K562 (cell line): ENCODE measurements at regions not wholly inside any gene's neighbourhood (a gene's known extent, or its start where the extent isn't known, plus 50 kb on each side); places are given as distances from the start of the nearest gene placed in this dataset.

ENCODE experiments used
- ATAC-seq: fragments of 200-7000 bp; cut with Tn5 transposase; 3 replicates; pipeline ENCODE4 v1.9.1; 2020; ENCODE audit warnings: moderate library complexity
- BruUV-seq: library from RNA; stranded (reverse); fragments of 400-500 nt; replicated peaks from 2 replicates; lab custom pipeline; 2021; lab: Mats Ljungman, UMichigan
- CTCF ChIA-PET: fragments of 300-600 bp; formaldehyde crosslinking; extraction: SDS; loops from one replicate; lab custom pipeline; 2021; ENCODE audit warnings: low intra/inter-chr PET ratio; lab: Yijun Ruan, JAX
- POLR2A ChIA-PET: fragments of 300-600, 350-650 bp; sonication (Branson Sonifier 250); formaldehyde crosslinking; extraction: SDS; loops from one replicate; lab custom pipeline; 2021; ENCODE audit warnings: antibody characterized with exemption, inconsistent platforms; lab: Yijun Ruan, JAX
- DNase-seq, 4 experiments: peaks; one replicate each; pipeline versions ENCODE4 v3.0.0 to v3.0.0-alpha.2; 2011 to 2018; ENCODE audit warnings: low spot score in 3 of 4, mixed read lengths in 3 of 4; ENCODE audit errors: extremely low read depth in 1 of 4
- FAIRE-seq: peaks from 2 replicates; lab custom pipeline; 2011; peaks lifted over from hg19 to GRCh38; lab: Jason Lieb, UNC
- H2AFZ ChIP-seq: 2 replicates; pipeline ENCODE4 v1.6.0; 2011; ENCODE audit warnings: low read depth, low read length, control low read depth, inconsistent platforms
- H3K27ac ChIP-seq: fragments of 200-600 bp; 3 replicates; pipeline ENCODE4 v1.8.0; 2011; ENCODE audit warnings: low read depth, mild to moderate bottlenecking, control low read depth, inconsistent platforms, low read length, moderate library complexity, mixed read lengths; ENCODE audit errors: extremely low read depth
- H3K27me3 ChIP-seq, 2 experiments: fragments of 300-600 bp in 1 of 2; 2 replicates in 1 of 2; 3 replicates in 1 of 2; pipeline versions ENCODE4 v1.6.0 to v1.8.0; 2011; ENCODE audit warnings: inconsistent platforms in 2 of 2, low read length in 2 of 2, mild to moderate bottlenecking in 1 of 2, mixed read lengths in 1 of 2, moderate library complexity in 1 of 2; ENCODE audit not compliant: control insufficient read depth in 2 of 2, insufficient read depth in 2 of 2
- H3K36me3 ChIP-seq: fragments of 300-600 bp; 3 replicates; pipeline ENCODE4 v1.8.0; 2011; ENCODE audit warnings: mild to moderate bottlenecking, low read length, inconsistent platforms; ENCODE audit not compliant: control insufficient read depth, insufficient read depth
- H3K4me1 ChIP-seq, 2 experiments: fragments of 200-600 bp in 1 of 2; replicated peaks in 1 of 2; 2 replicates in 1 of 2; 3 replicates in 1 of 2; pipeline versions ENCODE4 v1.5.1 to v1.8.0; 2011; ENCODE audit warnings: inconsistent platforms in 2 of 2, low read length in 2 of 2, mild to moderate bottlenecking in 1 of 2, mixed read lengths in 1 of 2, moderate library complexity in 1 of 2; ENCODE audit not compliant: control insufficient read depth in 2 of 2, insufficient read depth in 2 of 2
- H3K4me2 ChIP-seq: 2 replicates; pipeline ENCODE4 v1.6.1; 2011; ENCODE audit warnings: low read length, control low read depth, inconsistent platforms, mixed read lengths; ENCODE audit not compliant: insufficient read depth
- H3K4me3 ChIP-seq: fragments of 200-600 bp; sonication (generic), shearing (Covaris generic); 2 replicates; pipeline ENCODE4 v1.5.1; 2016; ENCODE audit warnings: control low read depth, inconsistent platforms
- H3K79me2 ChIP-seq: fragments of 200-600 bp; 3 replicates; pipeline ENCODE4 v1.8.0; 2011; ENCODE audit warnings: low read length, inconsistent platforms; ENCODE audit not compliant: control insufficient read depth, insufficient read depth
- H3K9ac ChIP-seq, 2 experiments: 2 replicates each; pipeline versions ENCODE4 v1.6.0 to v1.6.1; 2011; ENCODE audit warnings: low read depth in 2 of 2, low read length in 2 of 2, control low read depth in 1 of 2, inconsistent platforms in 1 of 2, mild to moderate bottlenecking in 1 of 2, mixed read lengths in 1 of 2; ENCODE audit not compliant: insufficient read depth in 1 of 2
- H3K9me1 ChIP-seq: one replicate; pipeline ENCODE4 v1.6.0; 2011; ENCODE audit warnings: inconsistent platforms, mild to moderate bottlenecking, low read length, moderate library complexity; ENCODE audit not compliant: control insufficient read depth, insufficient read depth
- H3K9me3 ChIP-seq: replicated peaks from 2 replicates; pipeline ENCODE4 v1.5.1; 2011; ENCODE audit warnings: low read depth, low read length, inconsistent platforms; ENCODE audit not compliant: control insufficient read depth, insufficient read depth
- H4K20me1 ChIP-seq: replicated peaks from 2 replicates; pipeline ENCODE4 v1.6.1; 2011; ENCODE audit warnings: low read length, inconsistent platforms, mixed read lengths; ENCODE audit not compliant: control insufficient read depth, insufficient read depth
- BACH1 ChIP-seq: fragments of 200-800 bp; sonication (Bioruptor generic); IDR thresholded peaks from 2 replicates; pipeline ENCODE4 v1.6.1; 2016; ENCODE audit warnings: missing genetic modification characterization, missing compliant biosample characterization
- DIDO1 ChIP-seq: fragments of 450-650 bp; IDR thresholded peaks from 2 replicates; pipeline ENCODE4 v1.6.1; 2016; ENCODE audit warnings: low read depth, missing biosample characterization, missing genetic modification characterization
- FOXJ2 ChIP-seq: fragments of 200-800 bp; sonication (Bioruptor generic); IDR thresholded peaks from 2 replicates; pipeline ENCODE4 v1.6.1; 2016; ENCODE audit warnings: missing genetic modification characterization, missing compliant biosample characterization
- HOMEZ ChIP-seq: fragments of 250-450 bp; sonication (Bioruptor Pico); IDR thresholded peaks from 2 replicates; pipeline ENCODE4 v1.4.0; 2020; ENCODE audit warnings: mild to moderate bottlenecking, moderate library complexity
- MEF2A ChIP-seq: IDR thresholded peaks from 2 replicates; pipeline ENCODE4 v1.6.1; 2011; ENCODE audit warnings: low read depth, mild to moderate bottlenecking, low read length, moderate library complexity; ENCODE audit not compliant: control insufficient read depth
- NR4A1 ChIP-seq, 2 experiments: fragments of 250-450 bp in 1 of 2; fragments of 450-650 bp in 1 of 2; sonication (Bioruptor Pico) in 1 of 2; IDR thresholded peaks; 2 replicates each; pipeline versions ENCODE4 v1.4.0 to v1.6.1; 2016 to 2020; ENCODE audit warnings: mild to moderate bottlenecking in 2 of 2, missing compliant biosample characterization in 1 of 2, missing genetic modification characterization in 1 of 2, moderate library complexity in 1 of 2
- SAFB ChIP-seq: fragments of 200-400 bp; formaldehyde crosslinking; IDR thresholded peaks from 2 replicates; pipeline ENCODE4 v1.6.1; 2017; ENCODE audit warnings: low read depth, low read length, borderline replicate concordance
- SETDB1 ChIP-seq: IDR thresholded peaks from one replicate; pipeline ENCODE4 v1.6.1; 2012; ENCODE audit warnings: low read length, control low read depth, inconsistent platforms
- SRF ChIP-seq, 2 experiments: fragments of 250-450, 450-650 bp in 1 of 2; sonication (Bioruptor Pico) in 1 of 2; sonication (generic) in 1 of 2; formaldehyde crosslinking; IDR thresholded peaks; 2 replicates each; pipeline versions ENCODE4 v1.5.0 to v1.5.1; 2020 to 2022; ENCODE audit warnings: mild to moderate bottlenecking in 1 of 2, missing genetic modification reagents in 1 of 2
- ZBTB11 ChIP-seq, 3 experiments: fragments of 200-800 bp in 1 of 3; fragments of 250-450 bp in 1 of 3; fragments of 450-650 bp in 1 of 3; sonication (Bioruptor Pico) in 1 of 3; sonication (Bioruptor generic) in 1 of 3; formaldehyde crosslinking in 1 of 3; IDR thresholded peaks; 2 replicates each; pipeline versions ENCODE4 v1.6.1 to v1.8.0; 2016 to 2022; ENCODE audit warnings: mild to moderate bottlenecking in 2 of 3, missing genetic modification characterization in 2 of 3, missing compliant biosample characterization in 1 of 3, moderate library complexity in 1 of 3
- ZBTB17 ChIP-seq: fragments of 450-650 bp; formaldehyde crosslinking; IDR thresholded peaks from 2 replicates; pipeline ENCODE4 v1.4.0; 2020; ENCODE audit warnings: mild to moderate bottlenecking
- ZNF232 ChIP-seq: sonication (generic); formaldehyde crosslinking; IDR thresholded peaks from 2 replicates; pipeline ENCODE4 v1.8.0; 2022; ENCODE audit warnings: mild to moderate bottlenecking, missing genetic modification reagents
- ZNF395 ChIP-seq: fragments of 200-800 bp; sonication (Bioruptor generic); IDR thresholded peaks from 2 replicates; pipeline ENCODE4 v1.6.1; 2017; ENCODE audit warnings: missing genetic modification characterization, missing compliant biosample characterization
- ZSCAN32 ChIP-seq: fragments of 450-650 bp; formaldehyde crosslinking; IDR thresholded peaks from 2 replicates; pipeline ENCODE4 v1.4.0; 2020; ENCODE audit warnings: mild to moderate bottlenecking, moderate library complexity
- WGBS: fragments of 100-300 bp; shearing (Covaris generic); methylation state at CpG from one replicate; pipeline ENCODE4 v1.1.6; 2016; ENCODE audit warnings: low coverage, mixed read lengths; ENCODE audit not compliant: insufficient coverage; ENCODE audit errors: missing lambda C conversion rate; 5-methylcytosine and 5-hydroxymethylcytosine counted together
- in situ Hi-C: fragments of 300-500 bp; cut with MboI; formaldehyde crosslinking; loops from 4 replicates; pipeline ENCODE4 v1.15.0; 2018; ENCODE audit warnings: inconsistent platforms, mixed read lengths
- intact Hi-C: fragments of 100-400 bp; cut with micrococcal nuclease; formaldehyde crosslinking; loops from 2 replicates; pipeline ENCODE4 v1.14.2; 2022
- TF ChIP-seq, protein P1 (sequence below): fragments of 450-650 bp; IDR thresholded peaks from one replicate; pipeline ENCODE4 v1.6.1; 2018; ENCODE audit warnings: mild to moderate bottlenecking, moderate library complexity; ENCODE audit not compliant: partially characterized antibody

DNA sequence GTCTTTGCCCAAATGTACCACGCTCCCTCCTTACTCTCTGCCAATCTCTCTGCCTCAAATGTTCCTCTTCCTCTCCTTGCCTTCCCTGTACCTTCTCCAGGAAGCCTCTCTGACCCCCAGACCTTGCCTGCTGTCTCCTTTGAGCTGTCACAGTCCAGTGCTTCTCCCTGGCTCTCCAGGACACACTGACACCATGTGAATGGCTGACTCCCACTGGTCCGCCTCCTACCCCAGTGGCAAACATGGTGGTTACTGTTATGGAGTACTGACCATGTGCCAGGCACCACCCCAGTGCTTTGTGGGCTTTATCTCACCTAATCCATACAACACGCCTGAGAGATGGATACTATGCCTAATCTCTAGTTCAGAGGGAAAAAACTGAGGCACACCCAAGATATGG is 141.9 kb downstream of the TPRA1 start:
- intact Hi-C loops: no loop called here
- ATAC-seq (no peak), DNase-seq (no peak), FAIRE-seq (no peak)
- H3K27me3 ChIP-seq: peaks cover 0 to 11% of the 10 kb centered on the region in 2 experiments; a peak in 2 of 5 replicates
- BruUV-seq: no TSS peak
- H3K4me2 ChIP-seq: no peak overlapping the region
- CTCF ChIA-PET: no interaction called here
- H3K9ac ChIP-seq: no peak overlapping the region
- TF ChIP-seq DIDO1: no peak
- TF ChIP-seq HOMEZ (CRISPR knock-in tag): no peak
- TF ChIP-seq BACH1 (tag): no peak
- no peak for TF ChIP-seq FOXJ2 (tag)
- TF ChIP-seq SETDB1: no peak
- TF ChIP-seq, protein P1, sequence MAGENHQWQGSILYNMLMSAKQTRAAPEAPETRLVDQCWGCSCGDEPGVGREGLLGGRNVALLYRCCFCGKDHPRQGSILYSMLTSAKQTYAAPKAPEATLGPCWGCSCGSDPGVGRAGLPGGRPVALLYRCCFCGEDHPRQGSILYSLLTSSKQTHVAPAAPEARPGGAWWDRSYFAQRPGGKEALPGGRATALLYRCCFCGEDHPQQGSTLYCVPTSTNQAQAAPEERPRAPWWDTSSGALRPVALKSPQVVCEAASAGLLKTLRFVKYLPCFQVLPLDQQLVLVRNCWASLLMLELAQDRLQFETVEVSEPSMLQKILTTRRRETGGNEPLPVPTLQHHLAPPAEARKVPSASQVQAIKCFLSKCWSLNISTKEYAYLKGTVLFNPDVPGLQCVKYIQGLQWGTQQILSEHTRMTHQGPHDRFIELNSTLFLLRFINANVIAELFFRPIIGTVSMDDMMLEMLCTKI: no peak
- TF ChIP-seq ZNF232 (CRISPR knock-in tag): no peak
- TF ChIP-seq ZSCAN32 (CRISPR knock-in tag): no peak
- TF ChIP-seq ZBTB11 (CRISPR knock-in tag; IDR thresholded peaks at IDR 0.05): no peak
- TF ChIP-seq MEF2A: no peak
- no peak for TF ChIP-seq SAFB
- no peak for TF ChIP-seq ZBTB17
- no peak for TF ChIP-seq ZNF395 (CRISPR knock-in tag)
- no peak for TF ChIP-seq SRF (CRISPR knock-in tag; IDR thresholded peaks at IDR 0.05)
- TF ChIP-seq NR4A1 (CRISPR knock-in tag; IDR thresholded peaks at IDR 0.05): no peak
- no peak for TF ChIP-seq NR4A1 (tag; IDR thresholded peaks at IDR 0.05)
- in situ Hi-C loops: no loop called here
- POLR2A ChIA-PET: no interaction called here
- 0% methylated on average over 2 of the region's 3 CpGs for WGBS
- H2AFZ ChIP-seq: no peak overlapping the region
- H3K9me1 ChIP-seq: no peaks in the 10 kb centered on the region
- H3K36me3 ChIP-seq: no peaks in the 10 kb centered on the region
- no peaks in the 10 kb centered on the region for H3K79me2 ChIP-seq
- no peak overlapping the region for H3K4me3 ChIP-seq
- H4K20me1 ChIP-seq: no peaks in the 10 kb centered on the region
- no peaks in the 10 kb centered on the region for H3K4me1 ChIP-seq
- H3K27ac ChIP-seq: no peak overlapping the region
- no peaks in the 10 kb centered on the region for H3K9me3 ChIP-seq
